ENCODE measurements at regions not wholly inside any gene's neighbourhood (a gene's known extent, or its start where the extent isn't known, plus 50 kb on each side); places are given as distances from the start of the nearest gene placed in this dataset.

DNA sequence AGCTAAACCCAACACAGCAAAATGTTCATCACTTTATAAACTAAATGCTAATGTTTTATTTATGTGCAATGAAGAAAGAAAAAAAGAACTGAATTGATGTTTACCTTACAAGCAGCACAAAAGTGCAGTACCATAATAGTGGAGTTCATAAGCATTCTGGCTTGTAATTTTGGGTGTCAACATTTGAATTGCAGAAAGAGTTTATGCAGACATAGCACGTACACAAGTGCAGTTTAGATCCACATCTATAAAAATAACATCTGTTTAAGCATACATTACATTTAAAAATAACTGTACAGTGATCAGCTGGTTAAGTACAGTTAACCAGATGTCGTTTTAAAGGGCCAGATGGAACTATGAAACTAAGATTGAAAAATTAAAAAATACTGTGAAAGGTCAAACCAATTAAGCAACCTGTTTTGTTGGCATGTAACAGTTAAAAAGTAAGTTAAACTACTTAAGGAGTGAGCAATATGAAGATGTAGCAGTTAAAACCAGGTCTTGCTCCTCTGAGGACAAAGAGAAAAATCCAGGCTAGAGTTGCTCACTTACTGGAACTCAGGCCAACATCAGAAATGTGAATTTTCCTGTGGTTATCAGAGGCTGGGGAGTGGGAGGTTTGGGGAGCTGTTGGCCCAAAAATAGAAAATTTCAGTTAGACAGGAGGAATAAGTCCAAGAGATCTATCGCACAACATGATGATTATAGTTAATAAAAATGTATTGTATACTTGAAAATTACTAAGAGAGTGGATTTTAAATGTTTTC is 204.9 kb upstream of the MDFIC2 start:
- TF ChIP-seq, protein P1, sequence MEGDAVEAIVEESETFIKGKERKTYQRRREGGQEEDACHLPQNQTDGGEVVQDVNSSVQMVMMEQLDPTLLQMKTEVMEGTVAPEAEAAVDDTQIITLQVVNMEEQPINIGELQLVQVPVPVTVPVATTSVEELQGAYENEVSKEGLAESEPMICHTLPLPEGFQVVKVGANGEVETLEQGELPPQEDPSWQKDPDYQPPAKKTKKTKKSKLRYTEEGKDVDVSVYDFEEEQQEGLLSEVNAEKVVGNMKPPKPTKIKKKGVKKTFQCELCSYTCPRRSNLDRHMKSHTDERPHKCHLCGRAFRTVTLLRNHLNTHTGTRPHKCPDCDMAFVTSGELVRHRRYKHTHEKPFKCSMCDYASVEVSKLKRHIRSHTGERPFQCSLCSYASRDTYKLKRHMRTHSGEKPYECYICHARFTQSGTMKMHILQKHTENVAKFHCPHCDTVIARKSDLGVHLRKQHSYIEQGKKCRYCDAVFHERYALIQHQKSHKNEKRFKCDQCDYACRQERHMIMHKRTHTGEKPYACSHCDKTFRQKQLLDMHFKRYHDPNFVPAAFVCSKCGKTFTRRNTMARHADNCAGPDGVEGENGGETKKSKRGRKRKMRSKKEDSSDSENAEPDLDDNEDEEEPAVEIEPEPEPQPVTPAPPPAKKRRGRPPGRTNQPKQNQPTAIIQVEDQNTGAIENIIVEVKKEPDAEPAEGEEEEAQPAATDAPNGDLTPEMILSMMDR (IDR thresholded peaks at IDR 0.05) = no peak
- no peak for TF ChIP-seq POLR2A (IDR thresholded peaks at IDR 0.05)

All from uterus (tissue), 2 donors.